ENCODE measurements at regions not wholly inside any gene's neighbourhood (a gene's known extent, or its start where the extent isn't known, plus 50 kb on each side); places are given as distances from the start of the nearest gene placed in this dataset.

DNA sequence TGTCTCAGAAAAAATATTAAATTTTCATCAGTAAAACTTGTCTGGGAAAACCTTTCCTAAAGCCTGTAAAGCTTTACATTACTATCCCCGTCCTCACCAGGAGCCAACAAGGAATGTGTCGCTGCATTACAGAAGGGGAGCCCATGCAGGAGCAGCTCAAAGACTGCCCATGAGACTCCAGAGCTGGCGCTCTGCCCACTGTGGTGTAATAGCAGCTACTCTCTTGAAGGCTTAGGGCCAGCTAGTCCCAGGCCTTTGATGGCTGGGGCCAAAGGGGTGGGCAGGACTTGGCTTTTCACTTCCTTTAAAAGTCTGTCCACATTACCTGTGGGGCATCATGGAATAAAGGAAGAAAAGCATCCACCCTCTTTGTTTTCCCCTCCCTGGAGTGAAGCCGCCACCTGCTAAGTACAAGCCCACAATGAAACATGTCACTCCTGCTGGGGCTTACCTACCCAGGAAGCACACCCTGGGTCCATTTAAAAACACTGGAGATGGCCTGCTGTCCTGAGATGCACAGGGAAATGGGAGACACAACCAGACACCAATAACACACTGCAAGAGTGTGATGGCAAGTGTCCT, 150.7 kb downstream of the ADAMTS15 start:
- H3K27me3 ChIP-seq: no peaks in the 10 kb centered on the region
- ATAC-seq: peak; percentile 64
- DNase-seq: peak in 2 of 4 donors; percentile 78 to 82

DNA sequence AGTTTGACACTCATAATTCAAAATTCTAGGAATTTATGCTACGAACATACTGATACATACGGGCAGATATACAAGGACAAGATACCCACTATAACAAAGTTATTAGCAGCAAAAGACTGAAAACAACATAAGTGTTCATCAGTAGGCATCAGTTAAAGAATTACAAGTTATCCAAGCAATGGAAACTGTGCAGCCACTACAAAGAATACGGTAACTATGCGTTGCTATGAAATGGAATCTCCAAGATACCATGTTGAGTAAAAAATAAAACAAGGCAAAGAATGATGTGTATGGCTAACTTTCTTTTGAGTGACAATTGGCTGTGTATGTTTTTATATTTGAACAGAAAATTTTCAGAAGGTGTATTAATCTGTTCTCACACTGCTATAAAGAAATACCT, 151.7 kb downstream of the ADAMTS15 start:
- ATAC-seq: no peak
- Histone ChIP-seq H3K4me3 (no peak overlapping the region), H3K27me3 (no peaks in the 10 kb centered on the region), H3K27ac (no peak overlapping the region), H3K4me1 (no peaks in the 10 kb centered on the region), H3K36me3 (no peaks in the 10 kb centered on the region), H3K9me3 (no peaks in the 10 kb centered on the region)
- DNase-seq: no peak
- TF ChIP-seq, protein P1, sequence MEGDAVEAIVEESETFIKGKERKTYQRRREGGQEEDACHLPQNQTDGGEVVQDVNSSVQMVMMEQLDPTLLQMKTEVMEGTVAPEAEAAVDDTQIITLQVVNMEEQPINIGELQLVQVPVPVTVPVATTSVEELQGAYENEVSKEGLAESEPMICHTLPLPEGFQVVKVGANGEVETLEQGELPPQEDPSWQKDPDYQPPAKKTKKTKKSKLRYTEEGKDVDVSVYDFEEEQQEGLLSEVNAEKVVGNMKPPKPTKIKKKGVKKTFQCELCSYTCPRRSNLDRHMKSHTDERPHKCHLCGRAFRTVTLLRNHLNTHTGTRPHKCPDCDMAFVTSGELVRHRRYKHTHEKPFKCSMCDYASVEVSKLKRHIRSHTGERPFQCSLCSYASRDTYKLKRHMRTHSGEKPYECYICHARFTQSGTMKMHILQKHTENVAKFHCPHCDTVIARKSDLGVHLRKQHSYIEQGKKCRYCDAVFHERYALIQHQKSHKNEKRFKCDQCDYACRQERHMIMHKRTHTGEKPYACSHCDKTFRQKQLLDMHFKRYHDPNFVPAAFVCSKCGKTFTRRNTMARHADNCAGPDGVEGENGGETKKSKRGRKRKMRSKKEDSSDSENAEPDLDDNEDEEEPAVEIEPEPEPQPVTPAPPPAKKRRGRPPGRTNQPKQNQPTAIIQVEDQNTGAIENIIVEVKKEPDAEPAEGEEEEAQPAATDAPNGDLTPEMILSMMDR (IDR thresholded peaks at IDR 0.05): no peak
- intact Hi-C loops (cut with DNase I): no loop called here

More for the DNA sequence above, 150.7 kb downstream of the ADAMTS15 start:
- Histone ChIP-seq H3K4me3 (no peak overlapping the region), H3K27ac (no peak overlapping the region), H3K4me1 (no peaks in the 10 kb centered on the region), H3K36me3 (no peaks in the 10 kb centered on the region), H3K9me3 (no peaks in the 10 kb centered on the region)
- intact Hi-C loops (cut with DNase I): no loop called here
- TF ChIP-seq, protein P1 (IDR thresholded peaks at IDR 0.05): no peak

DNA sequence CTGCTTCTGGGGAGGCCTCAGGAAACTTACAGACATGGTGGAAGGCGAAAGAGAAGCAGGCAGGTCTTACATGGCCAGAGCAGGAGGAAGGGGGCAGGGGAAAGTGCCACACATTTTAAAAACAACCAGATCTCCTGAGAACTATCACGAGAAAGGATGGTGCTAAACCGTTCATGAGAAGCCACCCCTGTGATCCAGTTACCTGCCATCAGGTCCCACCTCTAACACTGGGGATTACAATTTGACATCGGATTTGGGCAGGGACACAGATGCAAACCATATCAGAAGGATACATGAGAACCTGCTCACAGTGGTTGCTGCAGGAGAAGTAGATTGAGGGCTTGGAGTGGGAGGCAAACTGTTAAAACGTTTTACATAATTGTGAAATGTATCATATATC, 152.2 kb downstream of the ADAMTS15 start:
- ATAC-seq (no peak), DNase-seq (no peak)
- Histone ChIP-seq H3K27me3 (no peaks in the 10 kb centered on the region), H3K27ac (peak overlapping the region in 1 of 2 donors; percentile 53), H3K9me3 (no peaks in the 10 kb centered on the region), H3K36me3 (no peaks in the 10 kb centered on the region), H3K4me1 (no peaks in the 10 kb centered on the region), H3K4me3 (no peak overlapping the region)
- intact Hi-C loops (cut with DNase I): no loop called here
- TF ChIP-seq, protein P1 (IDR thresholded peaks at IDR 0.05): no peak

DNA sequence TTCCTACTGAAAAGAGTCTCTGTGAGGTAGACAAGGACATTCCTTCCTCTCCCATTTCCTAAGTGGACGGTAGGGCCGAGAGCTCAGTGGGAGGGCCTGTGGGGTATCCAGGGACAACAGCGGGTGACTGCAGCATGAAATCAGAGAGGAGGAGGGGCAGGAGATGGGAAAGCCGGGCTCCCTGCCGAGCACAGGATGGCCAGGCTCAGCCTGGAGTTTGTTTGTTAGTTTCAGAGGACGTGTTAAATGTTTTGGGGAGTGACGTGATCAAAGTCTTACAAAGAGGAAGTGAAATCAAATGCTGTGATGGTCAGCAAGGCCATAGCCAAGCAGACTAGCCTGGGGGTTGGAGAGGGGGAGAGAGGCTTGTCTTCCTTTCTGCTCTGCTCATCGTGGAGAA, 152.7 kb downstream of the ADAMTS15 start:
- TF ChIP-seq, protein P1 (IDR thresholded peaks at IDR 0.05): no peak
- no peaks in the 10 kb centered on the region for H3K36me3 ChIP-seq
- intact Hi-C loops (cut with DNase I): no loop called here
- no peaks in the 10 kb centered on the region for H3K9me3 ChIP-seq
- H3K27me3 ChIP-seq: no peaks in the 10 kb centered on the region
- H3K27ac ChIP-seq: peak overlapping the region in 1 of 2 donors; percentile 53
- ATAC-seq: peak; percentile 84
- no peak overlapping the region for H3K4me3 ChIP-seq
- H3K4me1 ChIP-seq: no peaks in the 10 kb centered on the region
- peak in 3 of 4 donors; percentile 66 to 95 (median 88) for DNase-seq

DNA sequence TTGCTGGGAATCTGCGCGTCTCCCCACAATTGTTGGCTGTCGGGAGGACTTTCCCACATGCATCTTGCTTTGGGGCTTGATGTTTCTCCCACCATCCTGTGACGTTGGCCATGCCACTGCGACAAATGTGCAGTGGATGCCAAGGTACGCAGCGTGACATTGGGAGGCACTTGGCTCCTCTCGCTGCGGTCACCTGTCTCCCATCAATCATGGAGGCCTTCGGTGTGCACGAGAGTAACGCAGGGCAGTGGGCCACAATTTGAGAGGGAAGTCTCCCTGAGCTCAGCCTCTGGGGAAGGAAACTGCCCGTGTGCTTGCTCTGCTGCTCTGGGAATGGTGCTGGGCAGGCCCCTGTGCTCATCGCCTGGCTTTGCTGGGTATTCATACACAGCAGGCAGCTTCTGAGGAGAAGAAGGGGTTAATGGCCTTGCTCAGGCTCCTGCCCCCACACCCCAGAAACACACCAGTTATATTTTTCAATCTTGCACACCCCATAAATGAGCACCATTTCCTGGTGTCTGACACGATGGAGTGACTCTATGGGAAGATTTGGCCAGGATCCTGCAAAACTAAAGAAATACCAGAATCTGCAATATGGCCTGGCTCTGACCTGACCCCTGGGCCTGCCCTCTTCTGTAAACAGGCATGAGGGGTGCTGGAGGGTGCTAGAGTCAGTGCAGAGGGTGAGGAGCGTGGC, 153.5 kb downstream of the ADAMTS15 start:
- no peak for ATAC-seq
- H3K27ac ChIP-seq: peak overlapping the region in 1 of 2 donors; percentile 53
- peak in 1 of 4 donors; percentile 43 for DNase-seq
- intact Hi-C loops (cut with DNase I): no loop called here
- no peaks in the 10 kb centered on the region for H3K4me1 ChIP-seq
- TF ChIP-seq, protein P1 (IDR thresholded peaks at IDR 0.05): no peak
- no peaks in the 10 kb centered on the region for H3K27me3 ChIP-seq
- H3K9me3 ChIP-seq: no peaks in the 10 kb centered on the region
- no peaks in the 10 kb centered on the region for H3K36me3 ChIP-seq
- H3K4me3 ChIP-seq: no peak overlapping the region

All from left lung (tissue), 4 donors.